ENCODE measurements at regions not wholly inside any gene's neighbourhood (a gene's known extent, or its start where the extent isn't known, plus 50 kb on each side); places are given as distances from the start of the nearest gene placed in this dataset.
A peak's percentile ranks its signal among the peaks of the same experiment; 100 is the strongest.
"Not testable (repeated sequence)": the region's sequence is repeated elsewhere in the genome, so short reads cannot be mapped to it uniquely, and the experiment has no call there.

- H3K4me1 Mint-ChIP-seq = peaks cover 0 to 2% (median 0%) of the 10 kb centered on the region in 3 donors
- H3K27me3 Mint-ChIP-seq = no peaks in the 10 kb centered on the region
- H3K36me3 Mint-ChIP-seq = no peaks in the 10 kb centered on the region
- no peak overlapping the region for H3K27ac Mint-ChIP-seq
- peaks cover 0 to 5% (median 0%) of the 10 kb centered on the region in 3 donors for H3K9me3 Mint-ChIP-seq
- H3K4me3 Mint-ChIP-seq = no peak overlapping the region
Observed at GRCh38 chr10:23927576-23928325, 281.2 kb upstream of the KIAA1217 start.

DNA sequence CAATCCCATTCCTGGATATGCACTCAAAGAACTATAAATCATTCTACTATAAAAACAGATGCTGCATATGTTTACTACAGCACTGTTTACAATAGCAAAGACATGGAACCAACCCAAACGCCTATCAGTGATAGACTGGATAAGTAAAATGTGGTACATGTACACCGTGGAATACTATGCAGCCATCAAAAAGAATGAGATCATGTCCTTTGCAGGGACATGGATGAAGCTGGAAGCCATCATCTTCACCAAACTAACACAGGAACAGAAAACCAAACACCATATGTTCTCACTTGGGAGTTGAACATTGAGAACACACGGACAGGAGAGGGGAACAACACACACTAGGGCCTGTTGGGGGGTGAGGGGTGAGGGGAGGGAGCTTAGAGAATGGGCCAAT lies 274.9 kb upstream of the KIAA1217 start:
- not testable (repeated sequence) for H3K9me3 Mint-ChIP-seq, H3K4me1 Mint-ChIP-seq, H3K4me3 Mint-ChIP-seq, H3K27me3 Mint-ChIP-seq, H3K36me3 Mint-ChIP-seq
- H3K27ac Mint-ChIP-seq = peak overlapping the region in 1 of 3 donors; percentile 90

GRCh38 chr10:23945845-23946244 lies 263.1 kb upstream of the KIAA1217 start:
- no peak overlapping the region for H3K4me3 Mint-ChIP-seq

DNA sequence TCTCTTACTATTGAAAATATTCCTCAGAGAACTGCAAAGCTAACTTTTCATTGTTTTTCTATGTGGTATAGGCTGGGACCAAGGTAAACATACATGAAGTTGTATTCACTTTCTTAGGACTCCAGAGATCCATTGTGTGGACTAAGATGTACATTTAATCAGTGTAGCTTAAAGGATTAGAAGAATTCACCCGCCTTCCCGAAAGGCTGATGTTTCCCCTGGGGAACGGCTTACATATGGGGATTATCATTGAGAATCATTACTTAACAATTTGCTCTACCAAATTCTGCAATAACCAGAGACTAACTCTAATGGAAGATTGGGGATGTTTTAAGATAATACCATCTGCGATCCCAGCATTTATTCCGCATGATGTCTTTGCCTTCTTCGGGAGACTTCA lies 257.1 kb upstream of the KIAA1217 start:
- no peak overlapping the region for H3K4me3 Mint-ChIP-seq
- no peaks in the 10 kb centered on the region for H3K36me3 Mint-ChIP-seq
- peaks cover 0 to 4% (median 3%) of the 10 kb centered on the region in 3 donors for H3K9me3 Mint-ChIP-seq
- H3K4me1 Mint-ChIP-seq = peaks cover 0 to 2% (median 0%) of the 10 kb centered on the region in 3 donors
- H3K27me3 Mint-ChIP-seq = no peaks in the 10 kb centered on the region
- H3K27ac Mint-ChIP-seq = no peak overlapping the region

More at GRCh38 chr10:23945845-23946244, 263.1 kb upstream of the KIAA1217 start:
- Mint-ChIP-seq H3K27ac (no peak overlapping the region), H3K4me1 (no peaks in the 10 kb centered on the region), H3K27me3 (no peaks in the 10 kb centered on the region), H3K36me3 (no peaks in the 10 kb centered on the region), H3K9me3 (peaks cover 0 to 6% (median 3%) of the 10 kb centered on the region in 3 donors)

DNA sequence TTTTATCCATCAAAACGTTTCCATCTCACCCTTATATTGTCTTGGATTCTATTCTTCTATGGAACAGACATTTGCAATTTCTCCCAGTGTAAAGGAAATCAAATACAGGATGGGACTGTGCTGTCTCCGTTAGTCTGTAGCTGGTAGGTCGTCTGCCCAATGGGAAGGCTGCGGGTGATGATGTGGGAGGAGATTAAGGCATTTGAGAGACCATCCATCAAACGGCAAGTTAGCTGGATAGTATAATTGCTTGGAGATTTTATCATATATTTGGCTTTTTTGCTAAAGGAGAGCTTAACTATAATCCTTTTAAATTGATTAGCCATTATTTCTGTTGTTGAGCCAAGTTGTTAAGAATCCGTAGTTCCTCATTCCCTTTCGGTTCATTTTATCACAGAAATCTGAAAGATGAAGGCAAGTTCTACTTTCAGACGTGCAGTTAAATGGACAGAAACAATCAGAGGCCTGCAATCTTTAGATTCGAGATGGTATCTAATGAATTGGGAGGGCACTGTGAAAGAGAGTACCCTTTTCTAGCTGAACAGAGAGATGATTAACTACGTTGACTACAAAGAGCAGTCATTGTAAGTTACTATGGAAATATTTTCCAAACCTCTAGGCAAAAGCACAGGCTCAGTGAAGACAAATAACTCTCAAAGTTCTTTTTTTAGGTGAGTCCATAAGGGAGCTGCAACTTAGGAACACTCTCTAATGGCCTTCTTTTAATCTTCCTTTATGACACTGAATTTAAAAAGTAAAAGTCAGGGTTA lies 253.3 kb upstream of the KIAA1217 start:
- H3K27me3 Mint-ChIP-seq = no peaks in the 10 kb centered on the region
- no peak overlapping the region for H3K4me3 Mint-ChIP-seq
- peaks cover 0 to 4% (median 0%) of the 10 kb centered on the region in 3 donors for H3K9me3 Mint-ChIP-seq
- H3K27ac Mint-ChIP-seq = no peak overlapping the region
- H3K36me3 Mint-ChIP-seq = no peaks in the 10 kb centered on the region
- H3K4me1 Mint-ChIP-seq = peaks cover 0 to 2% (median 0%) of the 10 kb centered on the region in 3 donors

DNA sequence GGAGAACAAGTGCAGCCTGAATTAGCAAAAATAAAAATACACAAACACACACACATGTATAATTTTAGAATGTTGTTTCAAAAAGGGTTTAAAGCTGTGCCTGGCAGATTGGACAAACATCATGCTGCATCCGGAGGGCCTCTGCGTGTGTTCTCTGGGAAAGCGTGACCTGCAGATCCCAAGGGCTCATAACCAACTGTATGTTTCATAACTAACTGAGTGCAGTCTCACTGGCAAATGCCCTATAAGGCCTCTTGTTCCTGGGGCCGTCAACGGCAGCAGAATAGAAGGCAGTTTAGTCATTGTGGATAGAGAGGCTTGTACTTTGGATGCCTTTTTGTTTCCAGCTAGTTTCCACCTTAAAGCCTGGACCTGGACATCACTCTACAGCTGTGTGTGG lies 243.8 kb upstream of the KIAA1217 start:
- H3K4me3 Mint-ChIP-seq = no peak overlapping the region
- no peaks in the 10 kb centered on the region for H3K4me1 Mint-ChIP-seq
- H3K27me3 Mint-ChIP-seq = no peaks in the 10 kb centered on the region
- no peaks in the 10 kb centered on the region for H3K36me3 Mint-ChIP-seq
- H3K9me3 Mint-ChIP-seq = peaks cover under 1 to 8% (median 6%) of the 10 kb centered on the region in 3 donors
- H3K27ac Mint-ChIP-seq = no peak overlapping the region

- no peaks in the 10 kb centered on the region for H3K36me3 Mint-ChIP-seq
Observed at GRCh38 chr10:23965880-23966279, 243.1 kb upstream of the KIAA1217 start.

GRCh38 chr10:23966504-23967051 lies 242.4 kb upstream of the KIAA1217 start:
- Mint-ChIP-seq H3K4me3 (no peak overlapping the region), H3K27ac (no peak overlapping the region), H3K36me3 (no peaks in the 10 kb centered on the region), H3K4me1 (no peaks in the 10 kb centered on the region), H3K27me3 (no peaks in the 10 kb centered on the region), H3K9me3 (peaks cover 9% of the 10 kb centered on the region in 3 donors)

More at GRCh38 chr10:23965880-23966279, 243.1 kb upstream of the KIAA1217 start:
- H3K27ac Mint-ChIP-seq = no peak overlapping the region
- H3K4me3 Mint-ChIP-seq = no peak overlapping the region
- H3K27me3 Mint-ChIP-seq = no peaks in the 10 kb centered on the region
- H3K4me1 Mint-ChIP-seq = no peaks in the 10 kb centered on the region
- H3K9me3 Mint-ChIP-seq = peaks cover 6 to 8% (median 6%) of the 10 kb centered on the region in 3 donors

- Mint-ChIP-seq H3K27me3 (no peaks in the 10 kb centered on the region), H3K4me1 (no peaks in the 10 kb centered on the region), H3K9me3 (peaks cover 6 to 9% (median 9%) of the 10 kb centered on the region in 3 donors), H3K36me3 (no peaks in the 10 kb centered on the region), H3K27ac (no peak overlapping the region), H3K4me3 (no peak overlapping the region)
Observed at GRCh38 chr10:23968301-23968700, 240.6 kb upstream of the KIAA1217 start.

DNA sequence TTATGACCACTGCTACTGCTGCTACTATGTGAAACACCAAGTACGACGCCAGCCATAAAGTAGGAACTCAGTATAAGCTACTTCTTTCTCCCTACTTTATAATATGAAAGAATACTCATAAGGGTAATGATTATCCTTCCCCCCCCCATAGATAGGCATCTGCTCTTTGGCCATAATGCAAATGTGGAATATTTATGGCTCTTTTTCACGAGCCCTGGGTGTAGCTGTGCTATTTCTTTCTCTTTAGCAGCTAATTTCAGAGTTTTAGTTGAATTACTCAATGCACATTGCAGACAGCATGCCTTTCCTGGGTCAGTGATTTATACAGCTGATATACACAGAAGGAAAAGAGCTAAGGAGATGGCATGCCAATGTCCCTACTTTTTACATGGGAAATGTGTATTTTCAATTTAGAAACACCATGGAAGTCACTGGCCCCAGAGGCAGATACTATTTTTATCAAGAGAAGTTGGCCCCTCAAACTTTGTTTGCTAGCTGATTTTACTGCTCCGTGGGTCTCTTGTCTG lies 234.1 kb upstream of the KIAA1217 start:
- Mint-ChIP-seq H3K9me3 (peaks cover 3 to 10% (median 8%) of the 10 kb centered on the region in 3 donors), H3K36me3 (no peaks in the 10 kb centered on the region), H3K27me3 (no peaks in the 10 kb centered on the region), H3K4me3 (no peak overlapping the region), H3K4me1 (no peaks in the 10 kb centered on the region), H3K27ac (no peak overlapping the region)

DNA sequence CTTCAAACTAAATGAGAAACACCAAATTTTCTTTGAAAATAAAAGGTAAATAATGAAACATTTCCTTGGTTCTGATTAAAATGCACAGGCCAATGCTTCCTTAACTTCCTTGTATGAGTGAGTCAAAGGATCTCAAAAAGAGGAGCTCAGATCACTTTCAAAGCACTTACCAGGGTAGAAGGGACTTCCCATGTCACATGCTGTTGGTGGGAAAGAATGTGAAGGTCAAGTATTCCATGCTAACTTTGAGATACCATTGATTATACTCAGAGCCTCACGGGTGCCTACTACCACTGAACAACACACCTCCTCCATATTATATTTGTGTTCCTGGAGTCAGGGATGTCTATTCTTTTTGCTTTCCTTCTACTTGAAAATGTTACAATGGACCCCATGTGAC lies 233.5 kb upstream of the KIAA1217 start:
- Mint-ChIP-seq H3K4me1 (no peaks in the 10 kb centered on the region), H3K9me3 (peaks cover 3 to 8% (median 7%) of the 10 kb centered on the region in 3 donors), H3K27ac (no peak overlapping the region), H3K36me3 (no peaks in the 10 kb centered on the region), H3K4me3 (no peak overlapping the region), H3K27me3 (no peaks in the 10 kb centered on the region)

- Mint-ChIP-seq H3K4me1 (no peaks in the 10 kb centered on the region), H3K9me3 (peaks cover 0 to 4% (median 1%) of the 10 kb centered on the region in 3 donors), H3K27ac (no peak overlapping the region), H3K4me3 (no peak overlapping the region), H3K36me3 (no peaks in the 10 kb centered on the region), H3K27me3 (no peaks in the 10 kb centered on the region)
Observed at GRCh38 chr10:23976275-23976674, 232.7 kb upstream of the KIAA1217 start.

DNA sequence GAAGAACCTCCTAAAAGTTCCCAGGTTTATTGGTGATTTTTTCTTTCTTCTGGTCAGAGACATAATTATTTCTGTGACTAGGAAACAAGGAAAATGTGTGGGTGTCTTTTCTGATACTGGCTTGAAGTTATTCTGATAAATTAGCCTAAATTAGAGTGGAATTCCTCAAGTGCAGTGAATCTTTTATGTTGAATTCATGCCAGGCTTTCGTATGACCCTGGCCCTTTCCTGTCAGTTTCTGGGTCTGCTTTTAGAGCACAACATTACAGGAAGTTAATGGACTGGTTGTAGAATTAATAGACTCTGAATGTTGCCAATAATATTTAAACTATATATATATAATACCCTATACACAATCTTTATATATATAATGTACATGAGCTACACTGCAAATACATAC lies 230.6 kb upstream of the KIAA1217 start:
- peaks cover 0 to 8% (median 1%) of the 10 kb centered on the region in 3 donors for H3K9me3 Mint-ChIP-seq
- H3K27me3 Mint-ChIP-seq = no peaks in the 10 kb centered on the region
- no peaks in the 10 kb centered on the region for H3K36me3 Mint-ChIP-seq
- H3K27ac Mint-ChIP-seq = no peak overlapping the region
- no peak overlapping the region for H3K4me3 Mint-ChIP-seq
- H3K4me1 Mint-ChIP-seq = no peaks in the 10 kb centered on the region

DNA sequence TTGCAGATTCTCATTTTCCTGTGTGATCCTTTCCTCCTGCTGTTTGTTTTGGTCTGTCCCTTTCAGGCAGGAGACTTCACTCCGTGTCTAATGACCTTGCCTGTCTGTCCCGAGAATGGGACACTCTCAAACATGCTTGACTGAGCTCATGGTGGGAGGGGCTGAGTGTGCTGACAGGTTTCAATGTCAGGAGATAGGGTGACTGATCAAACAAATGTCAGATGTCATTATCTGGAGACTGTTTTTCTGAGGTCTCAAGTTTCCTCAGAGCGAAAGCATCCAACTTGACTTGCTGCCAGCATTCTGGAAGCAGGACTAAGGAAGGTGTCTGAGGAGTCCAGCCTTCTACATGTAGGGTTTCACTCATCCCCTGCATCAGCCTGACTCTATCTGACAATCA lies 228.8 kb upstream of the KIAA1217 start:
- Mint-ChIP-seq H3K4me3 (no peak overlapping the region), H3K27ac (no peak overlapping the region), H3K4me1 (no peaks in the 10 kb centered on the region), H3K27me3 (no peaks in the 10 kb centered on the region), H3K36me3 (no peaks in the 10 kb centered on the region), H3K9me3 (peaks cover 1 to 5% (median 2%) of the 10 kb centered on the region in 3 donors)
